HepG2 (cell line): ENCODE measurements at regions not wholly inside any gene's neighbourhood (a gene's known extent, or its start where the extent isn't known, plus 50 kb on each side); places are given as distances from the start of the nearest gene placed in this dataset.
"Not testable (repeated sequence)": the region's sequence is repeated elsewhere in the genome, so short reads cannot be mapped to it uniquely, and the experiment has no call there.

Experiments
- ATAC-seq: fragments of 200-7000 bp; cut with Tn5 transposase; 3 replicates; pipeline ENCODE4 v1.9.1; 2020; ENCODE audit warnings: mild to moderate bottlenecking, moderate library complexity
- BruUV-seq: library from RNA; stranded (reverse); fragments of 400-500 nt; replicated peaks from 2 replicates; lab custom pipeline; 2021; lab: Mats Ljungman, UMichigan
- CTCF ChIA-PET: fragments of 300-600 bp; formaldehyde crosslinking; extraction: SDS; loops from one replicate; lab custom pipeline; 2021; ENCODE audit warnings: low total read pairs, inconsistent platforms, low intra/inter-chr PET ratio; lab: Yijun Ruan, JAX
- POLR2A ChIA-PET: fragments of 350-600 bp; sonication (Branson Sonifier 250); formaldehyde crosslinking; loops from one replicate; lab custom pipeline; 2020; ENCODE audit warnings: antibody characterized with exemption, inconsistent platforms; lab: Yijun Ruan, JAX
- DNase-seq: peaks from one replicate; pipeline ENCODE4 v3.0.0-alpha.2; 2015; ENCODE audit warnings: low spot score
- FAIRE-seq: peaks from 3 replicates; lab custom pipeline; 2011; peaks lifted over from hg19 to GRCh38; lab: Jason Lieb, UNC
- H2AFZ ChIP-seq: one replicate; pipeline ENCODE4 v1.6.1; 2011; ENCODE audit warnings: low read length, inconsistent platforms
- H3K27ac ChIP-seq: fragments of 300-600 bp; 3 replicates; pipeline ENCODE4 v1.8.0; 2011; ENCODE audit warnings: mixed run types, mild to moderate bottlenecking, mixed read lengths, low read length, inconsistent platforms; ENCODE audit not compliant: insufficient read depth; ENCODE audit errors: extremely low read length
- H3K27me3 ChIP-seq, 2 experiments: fragments of 200-600 bp in 1 of 2; 2 replicates in 1 of 2; 3 replicates in 1 of 2; pipeline versions ENCODE4 v1.6.0 to v1.8.0; 2011; ENCODE audit warnings: low read length in 2 of 2, mild to moderate bottlenecking in 2 of 2, moderate library complexity in 2 of 2, inconsistent platforms in 1 of 2; ENCODE audit not compliant: insufficient read depth in 2 of 2, control insufficient read depth in 1 of 2
- H3K36me3 ChIP-seq, 2 experiments: fragments of 200-600 bp in 1 of 2; replicated peaks in 1 of 2; 2 replicates in 1 of 2; 3 replicates in 1 of 2; pipeline versions ENCODE4 v1.5.1 to v1.8.0; 2011; ENCODE audit warnings: low read length in 2 of 2, inconsistent platforms in 1 of 2; ENCODE audit not compliant: insufficient read depth in 2 of 2, control insufficient read depth in 1 of 2
- H3K4me1 ChIP-seq: 2 replicates; pipeline ENCODE4 v1.5.1; 2012; ENCODE audit warnings: low read length, inconsistent platforms; ENCODE audit not compliant: insufficient read depth
- H3K4me2 ChIP-seq: 2 replicates; pipeline ENCODE4 v1.6.0; 2011; ENCODE audit warnings: low read depth, low read length, inconsistent platforms
- H3K4me3 ChIP-seq, 3 experiments: fragments of 200-600 bp in 1 of 3; sonication (generic), shearing (Covaris generic) in 1 of 3; replicated peaks in 1 of 3; 2 replicates each; pipeline ENCODE4 v1.5.1; 2011 to 2016; ENCODE audit warnings: low read length in 3 of 3, inconsistent platforms in 2 of 3, low read depth in 2 of 3, mild to moderate bottlenecking in 2 of 3, control low read depth in 1 of 3, mixed read lengths in 1 of 3; ENCODE audit not compliant: insufficient read depth in 1 of 3
- H3K79me2 ChIP-seq: one replicate; pipeline ENCODE4 v1.6.1; 2011; ENCODE audit warnings: low read length, inconsistent platforms; ENCODE audit not compliant: insufficient read depth
- H3K9ac ChIP-seq: 2 replicates; pipeline ENCODE4 v1.6.0; 2011; ENCODE audit warnings: mild to moderate bottlenecking, low read depth, low read length, inconsistent platforms; ENCODE audit not compliant: insufficient read depth
- H3K9me3 ChIP-seq: 2 replicates; pipeline ENCODE4 v1.5.1; 2012; ENCODE audit warnings: mild to moderate bottlenecking, low read length
- H4K20me1 ChIP-seq: 2 replicates; pipeline ENCODE4 v1.6.0; 2011; ENCODE audit warnings: inconsistent platforms, mild to moderate bottlenecking, low read length, moderate library complexity; ENCODE audit not compliant: insufficient read depth
- EHMT2 ChIP-seq: fragments of 200-600 bp; sonication (generic); IDR thresholded peaks from 2 replicates; pipeline ENCODE4 v1.7.0; 2017; ENCODE audit warnings: antibody characterized with exemption, low read depth, low read length, borderline replicate concordance
- KAT8 ChIP-seq: IDR thresholded peaks from 2 replicates; pipeline ENCODE4 v1.6.1; 2016; ENCODE audit warnings: missing genetic modification reagents, missing compliant biosample characterization
- ZFP36 ChIP-seq: fragments of 150-350 bp; IDR thresholded peaks from 2 replicates; pipeline ENCODE4 v1.6.1; 2018; ENCODE audit warnings: borderline replicate concordance, low read length, low read depth; ENCODE audit not compliant: partially characterized antibody
- WGBS: methylation state at CpG from one replicate; pipeline ENCODE4 v1.1.6; 2017; ENCODE audit warnings: low lambda C conversion rate; 5-methylcytosine and 5-hydroxymethylcytosine counted together
- in situ Hi-C: cut with HindIII; loops from 2 replicates; pipeline ENCODE4 v1.10.0; 2017; ENCODE audit warnings: low pct_unique_long_range_greater_than_20kb; ENCODE audit not compliant: extremely low pct_ligation_motif_present
- intact Hi-C: fragments of 100-400 bp; cut with micrococcal nuclease; formaldehyde crosslinking; loops from one replicate; pipeline ENCODE4 v1.10.0; 2022; ENCODE audit not compliant: unreplicated experiment

GRCh38 chrY:7342732-7343131 is 431.2 kb upstream of the AMELY start:
- H3K27ac ChIP-seq, H2AFZ ChIP-seq, H3K27me3 ChIP-seq, DNase-seq, H3K4me1 ChIP-seq, H3K36me3 ChIP-seq, H3K4me3 ChIP-seq, FAIRE-seq, ATAC-seq, H3K4me2 ChIP-seq, H3K79me2 ChIP-seq, BruUV-seq, H3K9ac ChIP-seq, H4K20me1 ChIP-seq, POLR2A ChIA-PET, H3K9me3 ChIP-seq: not testable (repeated sequence)
- intact Hi-C loops: loop anchor here (10.0 kb wide), 1 partner anchor 532 kb away; no protein-coding TSS in a partner anchor
- CTCF ChIA-PET: interaction anchor here (2.7 kb wide), 1 partner anchor 130 kb away, joined by 13 read pairs; no protein-coding TSS in a partner anchor
- in situ Hi-C loops: loop anchor here (10.0 kb wide), 1 partner anchor 132 kb away; no protein-coding TSS in a partner anchor
- WGBS: over 99% methylated on average over 13 of the region's 16 CpGs

DNA sequence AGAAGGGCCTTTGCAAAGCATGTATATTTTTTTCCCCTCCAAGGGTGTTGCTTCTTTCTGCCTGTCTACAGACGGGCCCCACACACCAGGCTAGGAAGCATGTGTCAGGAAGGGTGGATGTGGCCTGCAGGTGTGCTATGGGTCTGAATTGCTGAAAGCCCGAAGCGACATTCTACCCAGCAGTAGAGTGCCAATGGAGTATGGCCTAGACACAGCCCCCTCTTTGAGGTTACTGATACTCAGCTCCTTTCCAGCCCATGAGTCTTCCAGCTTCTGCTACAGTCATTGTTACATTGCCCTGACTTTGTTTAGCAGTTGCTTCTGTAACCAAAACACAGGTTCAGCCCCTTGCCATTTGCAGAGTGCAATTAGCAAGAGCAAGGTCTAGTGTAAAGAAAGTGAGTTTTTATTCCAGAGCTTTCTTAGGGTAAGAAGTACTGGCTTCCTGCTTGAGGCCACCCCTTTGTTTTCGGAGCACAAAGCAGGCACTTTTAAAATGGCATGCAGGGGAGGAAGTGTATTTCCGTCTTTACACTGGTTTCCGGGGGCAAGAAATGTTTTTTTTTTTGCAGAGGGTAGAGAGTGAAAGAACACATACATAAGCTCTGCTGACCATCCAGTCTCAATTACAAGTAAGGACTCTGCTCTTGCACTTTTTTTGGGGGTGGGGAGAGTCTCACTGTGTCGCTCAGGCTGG is 428.0 kb upstream of the AMELY start:
- CTCF ChIA-PET: no interaction called here
- Histone ChIP-seq H3K9ac (no peak overlapping the region), H2AFZ (no peak overlapping the region), H3K79me2 (no peaks in the 10 kb centered on the region), H3K4me2 (no peak overlapping the region), H3K4me1 (no peaks in the 10 kb centered on the region), H3K27me3 (no peaks in the 10 kb centered on the region), H4K20me1 (no peaks in the 10 kb centered on the region), H3K36me3 (peaks cover 3 to 6% of the 10 kb centered on the region in 2 experiments; a peak in 2 of 5 replicates), H3K9me3 (no peaks in the 10 kb centered on the region), H3K27ac (no peak overlapping the region), H3K4me3 (no peak overlapping the region)
- WGBS: 98% methylated on average over 7 of the region's 7 CpGs
- in situ Hi-C loops (loop anchor here (10.0 kb wide), 1 partner anchor 135 kb away; no protein-coding TSS in a partner anchor), intact Hi-C loops (loop anchor here (10.0 kb wide), 1 partner anchor 535 kb away; no protein-coding TSS in a partner anchor)
- POLR2A ChIA-PET: no interaction called here
- no peak for FAIRE-seq
- ATAC-seq: no peak
- no TSS peak for BruUV-seq
- no peak for DNase-seq
- TF ChIP-seq KAT8 (CRISPR knock-in tag) (no peak), ZFP36 (no peak), EHMT2 (no peak)
